Gastroesophageal sphincter (tissue), 3 donors: ENCODE measurements at regions not wholly inside any gene's neighbourhood (a gene's known extent, or its start where the extent isn't known, plus 50 kb on each side); places are given as distances from the start of the nearest gene placed in this dataset.

ENCODE experiments used
- POLR2A ChIP-seq, 2 donors: fragments of 450-650 bp; IDR thresholded peaks; one replicate each; pipeline ENCODE4 v1.6.1; 2017; ENCODE audit warnings: antibody characterized with exemption in 2 of 2, mild to moderate bottlenecking in 2 of 2, moderate library complexity in 1 of 2
- POLR2AphosphoS5 ChIP-seq: sonication (generic); formaldehyde crosslinking; IDR thresholded peaks from one replicate; pipeline ENCODE4 v1.6.1; 2017; ENCODE audit warnings: antibody characterized with exemption
- TF ChIP-seq, protein P1 (sequence below), 4 experiments: fragments of 200-600 bp in 2 of 4; fragments of 450-650 bp in 2 of 4; sonication (generic) in 1 of 4; IDR thresholded peaks; one replicate each; pipeline ENCODE4 v1.5.1; 2017 to 2019; ENCODE audit warnings: antibody characterized with exemption in 4 of 4, mild to moderate bottlenecking in 2 of 4, moderate library complexity in 2 of 4

DNA sequence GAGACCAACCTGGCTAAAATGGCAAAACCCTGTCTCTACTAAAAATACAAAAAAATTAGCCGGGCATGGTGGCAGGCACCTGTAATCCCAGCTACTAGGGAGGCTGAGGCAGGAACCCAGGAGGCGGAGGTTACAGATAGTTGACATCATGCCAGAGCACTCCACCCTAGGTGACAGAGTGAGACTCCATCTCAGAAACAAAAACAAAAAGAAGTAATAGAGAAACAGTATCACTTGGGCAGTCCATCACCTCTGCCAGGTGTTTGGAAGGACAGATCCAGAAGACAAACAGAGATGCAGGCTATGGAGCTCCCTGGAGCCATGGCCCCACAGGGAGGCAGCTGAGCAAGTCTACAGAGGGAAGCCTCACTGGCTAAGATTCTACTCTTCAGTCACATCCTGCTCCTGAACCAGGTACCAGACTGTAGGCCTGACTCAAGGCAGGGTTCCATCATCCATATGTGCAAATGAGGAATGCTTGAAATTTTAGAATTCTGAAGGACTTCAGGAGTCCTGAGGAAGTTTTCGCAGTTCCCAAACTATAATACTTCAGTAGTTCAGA lies 81.4 kb upstream of the CPEB2 start:
- TF ChIP-seq POLR2A (IDR thresholded peaks at IDR 0.05) (no peak), POLR2AphosphoS5 (no peak)
- TF ChIP-seq, protein P1, sequence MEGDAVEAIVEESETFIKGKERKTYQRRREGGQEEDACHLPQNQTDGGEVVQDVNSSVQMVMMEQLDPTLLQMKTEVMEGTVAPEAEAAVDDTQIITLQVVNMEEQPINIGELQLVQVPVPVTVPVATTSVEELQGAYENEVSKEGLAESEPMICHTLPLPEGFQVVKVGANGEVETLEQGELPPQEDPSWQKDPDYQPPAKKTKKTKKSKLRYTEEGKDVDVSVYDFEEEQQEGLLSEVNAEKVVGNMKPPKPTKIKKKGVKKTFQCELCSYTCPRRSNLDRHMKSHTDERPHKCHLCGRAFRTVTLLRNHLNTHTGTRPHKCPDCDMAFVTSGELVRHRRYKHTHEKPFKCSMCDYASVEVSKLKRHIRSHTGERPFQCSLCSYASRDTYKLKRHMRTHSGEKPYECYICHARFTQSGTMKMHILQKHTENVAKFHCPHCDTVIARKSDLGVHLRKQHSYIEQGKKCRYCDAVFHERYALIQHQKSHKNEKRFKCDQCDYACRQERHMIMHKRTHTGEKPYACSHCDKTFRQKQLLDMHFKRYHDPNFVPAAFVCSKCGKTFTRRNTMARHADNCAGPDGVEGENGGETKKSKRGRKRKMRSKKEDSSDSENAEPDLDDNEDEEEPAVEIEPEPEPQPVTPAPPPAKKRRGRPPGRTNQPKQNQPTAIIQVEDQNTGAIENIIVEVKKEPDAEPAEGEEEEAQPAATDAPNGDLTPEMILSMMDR (IDR thresholded peaks at IDR 0.05) = no peak
